K562 (cell line): ENCODE measurements at regions not wholly inside any gene's neighbourhood (a gene's known extent, or its start where the extent isn't known, plus 50 kb on each side); places are given as distances from the start of the nearest gene placed in this dataset.
A peak's percentile ranks its signal among the peaks of the same experiment; 100 is the strongest.

ENCODE experiments used
- ATAC-seq: fragments of 200-7000 bp; cut with Tn5 transposase; 3 replicates; pipeline ENCODE4 v1.9.1; 2020; ENCODE audit warnings: moderate library complexity
- BruUV-seq: library from RNA; stranded (reverse); fragments of 400-500 nt; replicated peaks from 2 replicates; lab custom pipeline; 2021; lab: Mats Ljungman, UMichigan
- CTCF ChIA-PET: fragments of 300-600 bp; formaldehyde crosslinking; extraction: SDS; loops from one replicate; lab custom pipeline; 2021; ENCODE audit warnings: low intra/inter-chr PET ratio; lab: Yijun Ruan, JAX
- POLR2A ChIA-PET: fragments of 300-600, 350-650 bp; sonication (Branson Sonifier 250); formaldehyde crosslinking; extraction: SDS; loops from one replicate; lab custom pipeline; 2021; ENCODE audit warnings: antibody characterized with exemption, inconsistent platforms; lab: Yijun Ruan, JAX
- DNase-seq, 4 experiments: peaks; one replicate each; pipeline versions ENCODE4 v3.0.0 to v3.0.0-alpha.2; 2011 to 2018; ENCODE audit warnings: low spot score in 3 of 4, mixed read lengths in 3 of 4; ENCODE audit errors: extremely low read depth in 1 of 4
- FAIRE-seq: peaks from 2 replicates; lab custom pipeline; 2011; peaks lifted over from hg19 to GRCh38; lab: Jason Lieb, UNC
- H2AFZ ChIP-seq: 2 replicates; pipeline ENCODE4 v1.6.0; 2011; ENCODE audit warnings: low read depth, low read length, control low read depth, inconsistent platforms
- H3K27ac ChIP-seq: fragments of 200-600 bp; 3 replicates; pipeline ENCODE4 v1.8.0; 2011; ENCODE audit warnings: low read depth, mild to moderate bottlenecking, control low read depth, inconsistent platforms, low read length, moderate library complexity, mixed read lengths; ENCODE audit errors: extremely low read depth
- H3K27me3 ChIP-seq, 2 experiments: fragments of 300-600 bp in 1 of 2; 2 replicates in 1 of 2; 3 replicates in 1 of 2; pipeline versions ENCODE4 v1.6.0 to v1.8.0; 2011; ENCODE audit warnings: inconsistent platforms in 2 of 2, low read length in 2 of 2, mild to moderate bottlenecking in 1 of 2, mixed read lengths in 1 of 2, moderate library complexity in 1 of 2; ENCODE audit not compliant: control insufficient read depth in 2 of 2, insufficient read depth in 2 of 2
- H3K36me3 ChIP-seq: fragments of 300-600 bp; 3 replicates; pipeline ENCODE4 v1.8.0; 2011; ENCODE audit warnings: mild to moderate bottlenecking, low read length, inconsistent platforms; ENCODE audit not compliant: control insufficient read depth, insufficient read depth
- H3K4me1 ChIP-seq, 2 experiments: fragments of 200-600 bp in 1 of 2; replicated peaks in 1 of 2; 2 replicates in 1 of 2; 3 replicates in 1 of 2; pipeline versions ENCODE4 v1.5.1 to v1.8.0; 2011; ENCODE audit warnings: inconsistent platforms in 2 of 2, low read length in 2 of 2, mild to moderate bottlenecking in 1 of 2, mixed read lengths in 1 of 2, moderate library complexity in 1 of 2; ENCODE audit not compliant: control insufficient read depth in 2 of 2, insufficient read depth in 2 of 2
- H3K4me2 ChIP-seq: 2 replicates; pipeline ENCODE4 v1.6.1; 2011; ENCODE audit warnings: low read length, control low read depth, inconsistent platforms, mixed read lengths; ENCODE audit not compliant: insufficient read depth
- H3K4me3 ChIP-seq: fragments of 200-600 bp; sonication (generic), shearing (Covaris generic); 2 replicates; pipeline ENCODE4 v1.5.1; 2016; ENCODE audit warnings: control low read depth, inconsistent platforms
- H3K79me2 ChIP-seq: fragments of 200-600 bp; 3 replicates; pipeline ENCODE4 v1.8.0; 2011; ENCODE audit warnings: low read length, inconsistent platforms; ENCODE audit not compliant: control insufficient read depth, insufficient read depth
- H3K9ac ChIP-seq, 2 experiments: 2 replicates each; pipeline versions ENCODE4 v1.6.0 to v1.6.1; 2011; ENCODE audit warnings: low read depth in 2 of 2, low read length in 2 of 2, control low read depth in 1 of 2, inconsistent platforms in 1 of 2, mild to moderate bottlenecking in 1 of 2, mixed read lengths in 1 of 2; ENCODE audit not compliant: insufficient read depth in 1 of 2
- H3K9me1 ChIP-seq: one replicate; pipeline ENCODE4 v1.6.0; 2011; ENCODE audit warnings: inconsistent platforms, mild to moderate bottlenecking, low read length, moderate library complexity; ENCODE audit not compliant: control insufficient read depth, insufficient read depth
- H3K9me3 ChIP-seq: replicated peaks from 2 replicates; pipeline ENCODE4 v1.5.1; 2011; ENCODE audit warnings: low read depth, low read length, inconsistent platforms; ENCODE audit not compliant: control insufficient read depth, insufficient read depth
- H4K20me1 ChIP-seq: replicated peaks from 2 replicates; pipeline ENCODE4 v1.6.1; 2011; ENCODE audit warnings: low read length, inconsistent platforms, mixed read lengths; ENCODE audit not compliant: control insufficient read depth, insufficient read depth
- BCOR ChIP-seq: fragments of 450-650 bp; IDR thresholded peaks from 2 replicates; pipeline ENCODE4 v1.6.1; 2016
- C11orf30 ChIP-seq: fragments of 450-650 bp; IDR thresholded peaks from 2 replicates; pipeline ENCODE4 v1.6.1; 2016; ENCODE audit warnings: low read depth, mild to moderate bottlenecking
- KLF16 ChIP-seq: IDR thresholded peaks from 2 replicates; pipeline ENCODE4 v1.6.1; 2016; ENCODE audit warnings: antibody characterized with exemption
- MAFG ChIP-seq: fragments of 450-650 bp; conservative IDR thresholded peaks from 2 replicates; pipeline ENCODE4 v1.6.1; 2016; ENCODE audit warnings: missing genetic modification characterization, missing compliant biosample characterization
- MBD2 ChIP-seq: sonication (generic); IDR thresholded peaks from 2 replicates; pipeline ENCODE4 v1.6.1; 2016; ENCODE audit warnings: low read depth, borderline replicate concordance
- MYNN ChIP-seq, 2 experiments: sonication (generic); formaldehyde crosslinking in 1 of 2; IDR thresholded peaks; 2 replicates each; pipeline versions ENCODE4 v1.5.0 to v1.6.1; 2016 to 2020; ENCODE audit warnings: antibody characterized with exemption in 1 of 2, missing genetic modification reagents in 1 of 2
- NFRKB ChIP-seq: fragments of 450-650 bp; IDR thresholded peaks from 2 replicates; pipeline ENCODE4 v1.6.1; 2016; ENCODE audit warnings: low read depth
- ZNF316 ChIP-seq: fragments of 450-650 bp; IDR thresholded peaks from 2 replicates; pipeline ENCODE4 v1.6.1; 2016
- WGBS: fragments of 100-300 bp; shearing (Covaris generic); methylation state at CpG from one replicate; pipeline ENCODE4 v1.1.6; 2016; ENCODE audit warnings: low coverage, mixed read lengths; ENCODE audit not compliant: insufficient coverage; ENCODE audit errors: missing lambda C conversion rate; 5-methylcytosine and 5-hydroxymethylcytosine counted together
- in situ Hi-C: fragments of 300-500 bp; cut with MboI; formaldehyde crosslinking; loops from 4 replicates; pipeline ENCODE4 v1.15.0; 2018; ENCODE audit warnings: inconsistent platforms, mixed read lengths
- intact Hi-C: fragments of 100-400 bp; cut with micrococcal nuclease; formaldehyde crosslinking; loops from 2 replicates; pipeline ENCODE4 v1.14.2; 2022
- TF ChIP-seq, protein P1 (sequence below), 2 experiments: IDR thresholded peaks; 2 replicates each; pipeline ENCODE4 v1.6.1; 2012; ENCODE audit warnings: improper control_type of control experiment in 2 of 2, low read depth in 2 of 2, low read length in 2 of 2, borderline replicate concordance in 1 of 2

DNA sequence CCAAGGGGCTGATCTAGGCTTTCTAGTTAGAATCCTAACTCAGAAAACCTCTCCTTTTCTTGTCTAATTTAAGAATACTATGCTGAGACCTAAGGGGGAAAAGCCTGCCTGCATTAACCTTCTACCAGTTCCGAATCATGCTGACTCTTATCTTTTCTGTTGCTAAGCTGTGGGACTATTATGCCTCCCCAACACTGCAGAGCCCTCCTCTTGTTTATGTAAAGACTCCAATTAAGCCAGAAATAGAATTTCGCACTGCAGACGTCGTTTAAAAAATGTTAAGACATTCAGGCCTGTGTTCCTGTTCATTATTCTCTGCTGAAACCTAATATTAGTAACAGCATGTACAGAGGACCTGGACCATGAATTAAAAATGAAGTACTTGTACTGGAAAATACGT, 310.6 kb upstream of the ATP11B start:
- Histone ChIP-seq H3K36me3 (no peaks in the 10 kb centered on the region), H3K27me3 (no peaks in the 10 kb centered on the region), H3K4me2 (no peak overlapping the region), H3K9ac (no peak overlapping the region), H3K27ac (no peak overlapping the region), H3K4me3 (no peak overlapping the region), H3K79me2 (no peaks in the 10 kb centered on the region), H2AFZ (peak overlapping the region; percentile 34; the same call in 1 of the 2 replicates), H3K4me1 (peaks cover 0 to 6% of the 10 kb centered on the region in 2 experiments; a peak in 2 of 5 replicates), H3K9me1 (no peaks in the 10 kb centered on the region), H4K20me1 (no peaks in the 10 kb centered on the region), H3K9me3 (no peaks in the 10 kb centered on the region)
- BruUV-seq, result no TSS peak
- no peak for DNase-seq
- no peak for TF ChIP-seq BCOR
- TF ChIP-seq ZNF316, result peak; percentile 36
- TF ChIP-seq C11orf30, result 0 out of 2 replicates have a peak, but pooled peaks have one; percentile 21
- no peak for TF ChIP-seq KLF16
- no peak for TF ChIP-seq MBD2
- TF ChIP-seq, protein P1, sequence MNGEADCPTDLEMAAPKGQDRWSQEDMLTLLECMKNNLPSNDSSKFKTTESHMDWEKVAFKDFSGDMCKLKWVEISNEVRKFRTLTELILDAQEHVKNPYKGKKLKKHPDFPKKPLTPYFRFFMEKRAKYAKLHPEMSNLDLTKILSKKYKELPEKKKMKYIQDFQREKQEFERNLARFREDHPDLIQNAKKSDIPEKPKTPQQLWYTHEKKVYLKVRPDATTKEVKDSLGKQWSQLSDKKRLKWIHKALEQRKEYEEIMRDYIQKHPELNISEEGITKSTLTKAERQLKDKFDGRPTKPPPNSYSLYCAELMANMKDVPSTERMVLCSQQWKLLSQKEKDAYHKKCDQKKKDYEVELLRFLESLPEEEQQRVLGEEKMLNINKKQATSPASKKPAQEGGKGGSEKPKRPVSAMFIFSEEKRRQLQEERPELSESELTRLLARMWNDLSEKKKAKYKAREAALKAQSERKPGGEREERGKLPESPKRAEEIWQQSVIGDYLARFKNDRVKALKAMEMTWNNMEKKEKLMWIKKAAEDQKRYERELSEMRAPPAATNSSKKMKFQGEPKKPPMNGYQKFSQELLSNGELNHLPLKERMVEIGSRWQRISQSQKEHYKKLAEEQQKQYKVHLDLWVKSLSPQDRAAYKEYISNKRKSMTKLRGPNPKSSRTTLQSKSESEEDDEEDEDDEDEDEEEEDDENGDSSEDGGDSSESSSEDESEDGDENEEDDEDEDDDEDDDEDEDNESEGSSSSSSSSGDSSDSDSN (IDR thresholded peaks at IDR 0.05; ENCODE audit: borderline replicate concordance in 1 of 2, low read depth in 2 of 2, low read length in 2 of 2), result no peak
- no peak for TF ChIP-seq NFRKB
- peak; percentile 70; the same call in 1 of the 2 replicates for TF ChIP-seq MYNN (IDR thresholded peaks at IDR 0.05)
- no peak for TF ChIP-seq MYNN (CRISPR knock-in tag; IDR thresholded peaks at IDR 0.05)
- peak; percentile 40 for TF ChIP-seq MAFG (tag)
- 0 out of 3 replicates have a peak, but pooled peaks have one; percentile 47 for ATAC-seq
- in situ Hi-C loops, result no loop called here
- intact Hi-C loops, result loop anchor here (10.0 kb wide), 1 partner anchor 118 kb away; no protein-coding TSS in a partner anchor
- ChIA-PET CTCF (no interaction called here), POLR2A (no interaction called here)
- FAIRE-seq, result no peak
- 8% methylated on average over 5 of the region's 5 CpGs for WGBS
